ES-I3 (cell line): ENCODE measurements at regions not wholly inside any gene's neighbourhood (a gene's known extent, or its start where the extent isn't known, plus 50 kb on each side); places are given as distances from the start of the nearest gene placed in this dataset.

Experiments used
- H3K36me3 ChIP-seq: 2 replicates; pipeline ENCODE4 v1.6.1; 2013; ENCODE audit warnings: mild to moderate bottlenecking, low read length, control low read depth, moderate library complexity; ENCODE audit not compliant: insufficient read depth
- H3K4me1 ChIP-seq: 2 replicates; pipeline ENCODE4 v1.6.1; 2013; ENCODE audit warnings: mild to moderate bottlenecking, control low read depth, low read length; ENCODE audit not compliant: insufficient read depth
- H3K9ac ChIP-seq: 2 replicates; pipeline ENCODE4 v1.6.1; 2013; ENCODE audit warnings: low read depth, mild to moderate bottlenecking, low read length, moderate library complexity
- H3K9me3 ChIP-seq: 2 replicates; pipeline ENCODE4 v1.6.1; 2013; ENCODE audit warnings: mild to moderate bottlenecking, low read length, moderate library complexity; ENCODE audit not compliant: control insufficient read depth, insufficient read depth

DNA sequence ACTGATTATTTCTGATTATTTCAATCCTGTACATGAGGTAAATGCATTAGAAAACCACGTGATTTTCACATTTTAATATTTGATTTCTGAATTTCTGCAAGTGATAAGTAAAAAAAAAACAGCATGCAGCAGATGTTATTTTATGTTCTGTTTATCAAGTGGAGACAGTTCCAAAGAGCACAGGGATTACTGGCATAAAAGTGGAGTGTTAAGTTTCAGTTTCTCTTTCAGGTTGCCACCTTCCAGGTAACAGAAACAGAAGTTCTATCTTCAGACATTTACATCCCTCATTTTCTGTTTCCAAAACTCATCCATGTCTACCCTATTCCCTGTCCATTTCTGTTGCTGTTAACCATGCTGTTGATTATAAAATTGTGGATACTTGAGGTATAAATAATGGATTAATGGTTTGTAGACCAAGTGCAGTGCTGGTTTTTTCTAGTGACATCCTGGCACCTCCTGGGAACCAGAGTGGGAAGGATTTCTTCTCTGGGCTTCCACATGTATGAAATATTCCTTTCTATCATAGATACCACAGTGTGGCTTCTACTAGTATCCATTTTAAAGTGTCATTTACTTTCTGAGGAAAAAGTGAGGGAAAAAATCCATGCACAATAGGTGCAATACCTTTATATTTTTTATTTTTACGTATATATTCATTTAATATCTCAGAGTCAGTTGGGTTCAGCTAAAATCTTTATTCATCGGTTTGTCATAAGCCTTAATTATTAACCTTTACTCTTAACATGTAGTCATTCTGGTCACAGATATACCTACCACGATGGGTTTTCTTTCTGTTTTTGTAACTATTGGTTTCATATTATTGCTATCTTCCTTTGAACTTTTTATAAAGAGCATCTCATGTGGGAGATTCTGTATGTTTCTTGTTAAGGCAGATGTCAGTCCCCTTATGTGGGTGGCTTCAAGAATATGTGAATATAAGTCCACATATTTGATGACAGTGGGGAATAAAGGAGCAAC, 1010.0 kb downstream of the SQOR start:
- H3K4me1 ChIP-seq = no peaks in the 10 kb centered on the region
- H3K9ac ChIP-seq = no peak overlapping the region
- no peaks in the 10 kb centered on the region for H3K9me3 ChIP-seq
- no peaks in the 10 kb centered on the region for H3K36me3 ChIP-seq

- Histone ChIP-seq H3K9me3 (no peaks in the 10 kb centered on the region), H3K36me3 (no peaks in the 10 kb centered on the region), H3K9ac (no peak overlapping the region), H3K4me1 (no peaks in the 10 kb centered on the region)
Observed at GRCh38 chr15:46646490-46646889, 1011.7 kb downstream of the SQOR start.

GRCh38 chr15:46647046-46647445, 1012.2 kb downstream of the SQOR start:
- no peaks in the 10 kb centered on the region for H3K9me3 ChIP-seq
- H3K36me3 ChIP-seq = no peaks in the 10 kb centered on the region

GRCh38 chr15:46652266-46652665, 1017.4 kb downstream of the SQOR start:
- no peak overlapping the region for H3K9ac ChIP-seq
- H3K9me3 ChIP-seq = no peaks in the 10 kb centered on the region
- H3K4me1 ChIP-seq = no peaks in the 10 kb centered on the region
- H3K36me3 ChIP-seq = no peaks in the 10 kb centered on the region

More at GRCh38 chr15:46647046-46647445, 1012.2 kb downstream of the SQOR start:
- Histone ChIP-seq H3K9ac (no peak overlapping the region), H3K4me1 (no peaks in the 10 kb centered on the region)

GRCh38 chr15:46654993-46655392, 1020.2 kb downstream of the SQOR start:
- H3K9ac ChIP-seq = no peak overlapping the region
- no peaks in the 10 kb centered on the region for H3K36me3 ChIP-seq
- no peaks in the 10 kb centered on the region for H3K9me3 ChIP-seq
- no peaks in the 10 kb centered on the region for H3K4me1 ChIP-seq

- Histone ChIP-seq H3K36me3 (no peaks in the 10 kb centered on the region), H3K9me3 (no peaks in the 10 kb centered on the region), H3K9ac (no peak overlapping the region), H3K4me1 (no peaks in the 10 kb centered on the region)
Observed at GRCh38 chr15:46660096-46660842, 1025.4 kb downstream of the SQOR start.

- Histone ChIP-seq H3K9me3 (no peaks in the 10 kb centered on the region), H3K36me3 (no peaks in the 10 kb centered on the region), H3K9ac (no peak overlapping the region), H3K4me1 (no peaks in the 10 kb centered on the region)
Observed at GRCh38 chr15:46670258-46670657, 1035.4 kb downstream of the SQOR start.

- Histone ChIP-seq H3K9me3 (no peaks in the 10 kb centered on the region), H3K9ac (no peak overlapping the region), H3K4me1 (no peaks in the 10 kb centered on the region), H3K36me3 (no peaks in the 10 kb centered on the region)
Observed at GRCh38 chr15:46671336-46671735, 1036.5 kb downstream of the SQOR start.

- Histone ChIP-seq H3K36me3 (no peaks in the 10 kb centered on the region), H3K4me1 (0 out of 2 replicates have a peak, but pooled peaks cover 3% of the 10 kb centered on the region), H3K9me3 (no peaks in the 10 kb centered on the region), H3K9ac (no peak overlapping the region)
Observed at GRCh38 chr15:46672041-46672440, 1037.2 kb downstream of the SQOR start.

- Histone ChIP-seq H3K4me1 (peaks cover 18% of the 10 kb centered on the region), H3K9me3 (no peaks in the 10 kb centered on the region), H3K36me3 (no peaks in the 10 kb centered on the region), H3K9ac (no peak overlapping the region)
Observed at GRCh38 chr15:46676233-46677206, 1040.8 kb upstream of the SEMA6D start.

DNA sequence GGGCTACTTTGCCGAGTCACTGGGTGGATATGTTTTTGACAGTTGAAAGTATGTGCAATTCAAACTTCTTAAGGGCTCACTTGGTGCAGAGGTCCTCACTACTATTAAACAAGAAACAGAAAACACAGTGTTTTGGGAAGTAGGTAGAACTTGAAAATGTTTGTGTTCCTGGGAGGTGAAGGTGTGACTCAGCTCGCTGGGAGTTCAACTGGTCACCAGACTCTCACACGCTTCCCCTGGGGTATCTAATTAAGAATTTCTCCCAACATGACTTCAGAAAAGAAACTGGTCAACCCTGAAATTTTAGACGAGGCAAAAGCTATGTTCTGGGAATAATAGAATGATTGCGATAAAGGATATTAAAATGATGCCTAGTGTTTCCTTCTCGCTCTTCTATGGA, 1039.8 kb upstream of the SEMA6D start:
- Histone ChIP-seq H3K9ac (no peak overlapping the region), H3K4me1 (peaks cover 18% of the 10 kb centered on the region), H3K9me3 (no peaks in the 10 kb centered on the region), H3K36me3 (no peaks in the 10 kb centered on the region)

- no peak overlapping the region for H3K9ac ChIP-seq
- peaks cover 16% of the 10 kb centered on the region for H3K4me1 ChIP-seq
- H3K9me3 ChIP-seq = no peaks in the 10 kb centered on the region
- H3K36me3 ChIP-seq = no peaks in the 10 kb centered on the region
Observed at GRCh38 chr15:46681901-46682300, 1035.4 kb upstream of the SEMA6D start.

- Histone ChIP-seq H3K9me3 (no peaks in the 10 kb centered on the region), H3K9ac (no peak overlapping the region), H3K36me3 (no peaks in the 10 kb centered on the region), H3K4me1 (peaks cover 9% of the 10 kb centered on the region; the same call in 1 of the 2 replicates)
Observed at GRCh38 chr15:46682969-46683791, 1034.1 kb upstream of the SEMA6D start.
